ENCODE measurements at regions not wholly inside any gene's neighbourhood (a gene's known extent, or its start where the extent isn't known, plus 50 kb on each side); places are given as distances from the start of the nearest gene placed in this dataset.

DNA sequence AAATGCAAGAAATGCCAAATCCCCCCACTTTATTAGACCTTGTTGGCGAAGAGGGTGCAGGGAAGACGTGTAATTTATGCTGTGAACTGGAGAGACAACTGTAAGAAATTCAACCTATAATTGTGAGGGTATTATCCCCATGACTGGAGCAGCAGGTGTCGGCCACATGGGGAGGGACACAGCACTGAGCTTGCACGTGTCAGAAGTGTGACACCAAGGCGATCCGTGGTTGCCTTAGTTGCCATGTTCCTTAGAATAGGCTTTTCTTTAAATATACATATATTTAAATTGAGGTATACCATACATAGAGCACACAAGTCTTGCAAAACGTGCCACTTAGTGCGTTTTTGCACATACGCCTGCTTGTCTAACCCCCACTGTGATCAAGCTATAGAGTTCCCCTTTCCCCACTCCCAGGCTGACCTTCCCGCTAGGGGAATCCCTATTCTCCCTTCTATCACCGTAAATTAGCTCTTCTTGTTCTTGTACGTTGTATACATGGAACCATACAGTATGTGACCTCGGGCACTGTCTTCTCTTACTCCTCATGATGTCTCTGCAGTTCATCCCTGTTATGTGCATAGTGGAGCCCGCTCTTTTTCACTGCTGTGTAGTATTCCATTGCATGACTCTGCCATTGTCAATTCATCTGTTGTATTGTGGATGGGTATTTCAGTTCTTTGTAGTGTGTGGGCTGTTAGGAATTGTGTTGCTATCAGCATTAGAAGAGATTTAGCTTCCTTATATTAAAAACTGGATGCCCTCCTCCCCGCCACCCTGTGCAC, 81.6 kb upstream of the PMEPA1 start:
- no peaks in the 10 kb centered on the region for H3K27me3 Mint-ChIP-seq

DNA sequence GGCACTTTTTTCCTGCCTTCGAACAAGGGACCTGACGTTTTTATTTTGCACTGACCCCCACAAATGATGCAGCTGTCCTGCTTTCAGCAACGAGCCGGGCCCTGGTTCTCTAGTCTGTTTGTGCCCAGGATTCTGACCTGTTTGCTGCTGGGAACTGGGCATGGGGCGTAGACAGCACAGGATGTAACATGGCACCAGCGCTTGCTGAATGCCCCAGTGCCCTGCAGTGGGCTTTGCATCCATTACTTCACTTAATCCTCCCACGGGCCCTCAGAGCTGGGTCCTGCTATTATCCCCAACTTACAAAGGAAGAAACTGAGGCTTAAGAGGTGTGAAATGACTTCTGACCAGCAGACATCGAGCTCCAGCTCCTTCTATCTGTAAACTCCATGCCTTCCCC, 80.4 kb upstream of the PMEPA1 start:
- CTCF ChIA-PET: no interaction called here
- no peaks in the 10 kb centered on the region for H3K36me3 Mint-ChIP-seq
- H3K4me3 Mint-ChIP-seq: no peak overlapping the region
- H3K9me3 Mint-ChIP-seq: no peaks in the 10 kb centered on the region
- no peaks in the 10 kb centered on the region for H3K27me3 Mint-ChIP-seq
- H3K4me1 Mint-ChIP-seq: no peaks in the 10 kb centered on the region
- H3K27ac Mint-ChIP-seq: no peak overlapping the region
- no peak for DNase-seq

More for the DNA sequence above, 81.6 kb upstream of the PMEPA1 start:
- DNase-seq: no peak
- Mint-ChIP-seq H3K36me3 (no peaks in the 10 kb centered on the region), H3K4me3 (no peak overlapping the region), H3K9me3 (no peaks in the 10 kb centered on the region), H3K4me1 (no peaks in the 10 kb centered on the region), H3K27ac (no peak overlapping the region)
- CTCF ChIA-PET: no interaction called here

DNA sequence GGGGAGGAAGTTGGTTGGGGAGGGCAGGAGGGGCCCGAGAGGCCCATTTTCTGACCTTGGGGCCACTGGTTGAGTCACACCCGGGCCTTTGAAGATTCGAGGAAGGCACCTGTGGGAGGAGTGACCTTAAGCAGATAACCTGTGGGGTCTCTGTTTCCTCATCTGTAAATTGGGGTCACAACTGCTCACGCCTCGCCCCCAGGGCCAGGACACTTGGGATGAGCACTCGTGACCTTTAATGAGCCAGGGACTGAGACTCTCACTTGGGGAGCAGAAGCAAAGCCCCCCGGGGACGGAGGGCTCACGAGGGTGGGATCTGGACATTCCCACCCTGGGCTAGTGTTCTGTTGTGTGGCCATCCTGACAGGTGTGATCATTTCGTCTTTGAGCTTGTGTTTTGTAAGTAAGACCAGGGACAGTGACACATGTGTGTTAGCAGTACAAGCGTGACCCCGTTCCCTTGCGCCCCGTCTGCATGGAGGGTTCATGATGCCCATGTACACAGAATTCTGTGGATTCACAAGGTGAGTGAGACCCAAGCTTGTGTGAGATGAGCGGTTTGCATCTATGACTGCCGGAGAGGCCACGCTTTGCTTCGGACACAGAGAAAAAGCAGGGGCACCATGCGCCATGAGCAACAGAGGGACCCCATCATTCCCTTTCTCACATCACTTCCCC, 79.3 kb upstream of the PMEPA1 start:
- Mint-ChIP-seq H3K9me3 (no peaks in the 10 kb centered on the region), H3K27ac (no peak overlapping the region), H3K27me3 (no peaks in the 10 kb centered on the region), H3K4me3 (no peak overlapping the region), H3K4me1 (no peaks in the 10 kb centered on the region), H3K36me3 (no peaks in the 10 kb centered on the region)
- DNase-seq: no peak
- CTCF ChIA-PET: no interaction called here

DNA sequence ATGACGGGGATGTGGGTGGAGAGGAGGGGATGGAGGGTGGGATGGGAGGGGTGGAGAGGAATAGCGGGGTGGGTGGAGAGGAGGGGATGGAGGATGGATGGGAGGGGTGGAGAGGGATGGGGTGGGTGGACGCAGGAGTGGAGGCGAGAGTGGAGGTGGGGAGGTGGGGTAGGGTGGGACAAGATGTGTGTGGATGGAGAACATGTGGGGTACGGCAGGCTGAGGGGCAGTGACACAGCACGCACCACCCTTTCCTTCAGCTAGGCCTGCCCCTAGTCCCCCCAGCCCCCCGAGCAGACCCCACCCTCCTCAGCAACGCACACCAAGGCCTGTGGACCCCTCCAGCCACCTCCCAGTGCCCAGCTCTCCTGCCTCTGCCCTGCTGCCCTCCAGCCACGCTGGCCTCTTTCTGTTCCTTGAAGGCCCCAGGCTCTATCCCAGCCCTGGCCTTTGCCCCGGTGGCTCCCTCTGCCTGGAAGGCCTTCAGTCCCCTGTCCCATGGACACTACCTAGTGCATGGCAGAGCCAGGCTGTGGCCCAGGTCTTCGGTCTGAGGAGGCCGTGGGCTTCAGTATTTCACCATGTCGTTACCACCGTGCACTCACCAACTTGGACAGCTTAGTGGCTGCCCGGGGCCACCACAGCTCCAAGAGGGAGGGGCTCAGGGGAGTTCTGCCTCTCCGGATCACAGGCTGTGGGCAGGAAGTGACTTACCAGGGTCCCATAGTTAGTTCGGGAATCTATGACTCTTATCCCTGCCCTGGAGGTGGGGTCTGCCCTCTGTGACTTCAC, 78.4 kb upstream of the PMEPA1 start:
- CTCF ChIA-PET: no interaction called here
- Mint-ChIP-seq H3K27ac (peak overlapping the region; percentile 9), H3K4me3 (no peak overlapping the region), H3K27me3 (no peaks in the 10 kb centered on the region), H3K4me1 (no peaks in the 10 kb centered on the region), H3K9me3 (no peaks in the 10 kb centered on the region), H3K36me3 (no peaks in the 10 kb centered on the region)
- no peak for DNase-seq

DNA sequence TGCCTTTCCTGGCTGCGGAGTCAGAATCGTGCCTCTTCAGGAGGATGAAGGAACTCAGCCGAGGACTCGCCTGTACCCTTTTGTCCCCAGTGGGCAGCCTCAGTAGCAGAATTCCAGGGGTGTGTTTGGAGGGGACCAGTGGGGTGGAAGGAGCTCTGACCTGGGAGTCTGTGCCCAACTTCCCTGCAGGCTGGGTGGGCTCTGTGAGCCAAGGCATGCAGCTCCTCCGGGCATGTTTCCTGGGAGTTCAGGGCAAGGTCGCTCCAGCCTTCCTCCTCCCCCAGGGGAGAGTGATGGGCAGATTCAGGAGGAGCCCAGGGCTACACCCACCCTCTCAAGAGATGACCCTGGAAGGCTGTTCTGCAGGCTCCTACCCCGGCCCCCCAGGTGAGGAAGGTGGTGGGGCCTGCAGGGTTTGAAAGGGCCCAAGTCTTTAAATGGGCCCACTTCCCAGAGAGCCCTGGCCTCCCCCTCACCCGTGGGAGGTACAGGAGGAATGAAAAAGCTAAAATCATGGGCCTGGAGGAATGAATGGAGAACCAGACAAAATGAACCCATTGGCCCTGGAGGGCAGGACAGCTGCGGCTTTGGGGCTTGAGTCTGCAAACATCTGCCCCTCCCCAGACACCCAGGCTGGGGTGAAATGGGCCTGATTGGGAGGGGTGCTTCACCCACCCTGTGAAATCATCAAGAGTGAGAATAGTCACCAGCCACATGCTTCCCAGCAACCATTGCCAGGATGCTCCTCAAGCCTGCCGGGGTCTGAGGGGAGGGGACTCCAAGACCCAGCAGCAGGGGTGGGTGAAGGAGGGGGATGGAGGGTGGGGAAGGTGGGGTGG, 77.6 kb upstream of the PMEPA1 start:
- H3K36me3 Mint-ChIP-seq: no peaks in the 10 kb centered on the region
- no peaks in the 10 kb centered on the region for H3K27me3 Mint-ChIP-seq
- no peaks in the 10 kb centered on the region for H3K9me3 Mint-ChIP-seq
- DNase-seq: no peak
- no peaks in the 10 kb centered on the region for H3K4me1 Mint-ChIP-seq
- CTCF ChIA-PET: no interaction called here
- no peak overlapping the region for H3K4me3 Mint-ChIP-seq
- H3K27ac Mint-ChIP-seq: no peak overlapping the region

DNA sequence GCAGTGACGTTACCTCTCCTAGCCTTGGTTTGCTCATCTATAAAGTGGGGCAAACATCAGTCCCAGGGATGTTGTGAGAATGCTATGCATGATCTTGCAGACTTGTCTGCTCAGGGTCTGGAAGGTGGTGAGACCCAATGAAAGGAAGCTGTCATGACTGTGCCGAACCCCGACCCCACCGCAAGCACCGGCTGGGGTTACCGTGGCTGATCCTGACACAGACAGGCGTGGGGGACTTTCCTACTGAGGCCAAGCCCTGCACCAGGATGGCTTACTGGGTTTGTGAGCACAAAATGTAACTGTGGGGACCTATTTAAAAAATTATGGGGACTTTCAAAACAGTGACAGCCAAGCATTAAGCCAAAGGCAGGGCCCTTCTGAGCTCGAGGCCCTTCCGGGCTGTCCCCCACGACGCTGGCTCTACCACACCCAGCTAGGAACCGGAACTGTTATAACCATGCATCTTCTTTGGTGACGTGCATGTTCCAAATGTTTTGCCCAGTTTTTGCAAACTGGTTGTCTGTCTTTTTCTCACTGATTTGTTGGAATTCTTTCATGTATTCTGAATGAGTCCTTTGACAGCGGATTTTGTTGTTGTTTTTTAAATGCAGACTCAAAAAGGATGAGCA, 76.6 kb upstream of the PMEPA1 start:
- no peak for DNase-seq
- Mint-ChIP-seq H3K9me3 (no peaks in the 10 kb centered on the region), H3K27ac (no peak overlapping the region), H3K27me3 (no peaks in the 10 kb centered on the region), H3K4me3 (no peak overlapping the region), H3K4me1 (no peaks in the 10 kb centered on the region), H3K36me3 (no peaks in the 10 kb centered on the region)
- CTCF ChIA-PET: no interaction called here

DNA sequence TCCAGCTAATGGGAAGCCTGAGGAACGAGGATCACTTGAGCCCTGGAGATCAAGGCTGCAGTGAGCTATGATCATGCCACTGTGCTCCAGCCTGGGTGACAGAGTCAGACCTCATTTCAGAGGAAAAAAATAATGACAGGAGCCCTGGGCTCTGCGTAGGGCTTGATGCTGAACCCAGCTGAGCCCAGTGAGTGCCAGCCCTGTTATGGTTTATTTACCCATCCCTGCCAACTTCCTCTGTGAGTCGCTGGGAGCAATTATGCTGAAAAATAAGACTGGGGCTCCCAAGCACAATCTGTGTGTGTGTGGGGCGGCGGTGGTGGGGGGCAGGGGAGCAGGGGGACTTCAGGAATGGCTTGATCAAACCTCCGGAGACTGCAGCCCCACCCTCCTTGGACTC, 75.9 kb upstream of the PMEPA1 start:
- DNase-seq: no peak
- CTCF ChIA-PET: no interaction called here
- no peak overlapping the region for H3K4me3 Mint-ChIP-seq

DNA sequence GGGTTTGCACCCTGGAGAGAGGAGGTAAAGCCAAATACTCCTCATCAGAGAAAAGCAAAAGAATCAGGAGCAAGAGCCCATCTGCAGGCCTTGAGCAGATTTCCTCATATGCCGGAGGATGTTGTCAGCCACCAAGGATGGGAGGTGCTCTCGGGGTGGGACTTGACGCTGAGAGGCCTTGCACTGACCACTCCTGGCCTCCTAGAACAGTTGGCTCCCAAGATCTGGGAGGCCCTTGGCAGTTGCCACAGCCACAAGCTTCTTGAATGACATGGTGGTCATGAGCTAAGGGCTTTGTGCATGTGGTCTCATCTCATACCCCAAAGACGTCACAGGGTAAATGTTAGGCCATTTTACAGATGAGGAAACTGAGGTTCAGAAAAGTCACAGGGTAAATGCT, 75.2 kb upstream of the PMEPA1 start:
- no peaks in the 10 kb centered on the region for H3K36me3 Mint-ChIP-seq
- CTCF ChIA-PET: no interaction called here
- H3K4me3 Mint-ChIP-seq: no peak overlapping the region
- no peaks in the 10 kb centered on the region for H3K27me3 Mint-ChIP-seq
- no peaks in the 10 kb centered on the region for H3K9me3 Mint-ChIP-seq
- no peak for DNase-seq
- H3K4me1 Mint-ChIP-seq: no peaks in the 10 kb centered on the region
- no peak overlapping the region for H3K27ac Mint-ChIP-seq

More for the DNA sequence above, 75.9 kb upstream of the PMEPA1 start:
- Mint-ChIP-seq H3K27ac (no peak overlapping the region), H3K9me3 (no peaks in the 10 kb centered on the region), H3K4me1 (no peaks in the 10 kb centered on the region), H3K27me3 (no peaks in the 10 kb centered on the region), H3K36me3 (no peaks in the 10 kb centered on the region)

DNA sequence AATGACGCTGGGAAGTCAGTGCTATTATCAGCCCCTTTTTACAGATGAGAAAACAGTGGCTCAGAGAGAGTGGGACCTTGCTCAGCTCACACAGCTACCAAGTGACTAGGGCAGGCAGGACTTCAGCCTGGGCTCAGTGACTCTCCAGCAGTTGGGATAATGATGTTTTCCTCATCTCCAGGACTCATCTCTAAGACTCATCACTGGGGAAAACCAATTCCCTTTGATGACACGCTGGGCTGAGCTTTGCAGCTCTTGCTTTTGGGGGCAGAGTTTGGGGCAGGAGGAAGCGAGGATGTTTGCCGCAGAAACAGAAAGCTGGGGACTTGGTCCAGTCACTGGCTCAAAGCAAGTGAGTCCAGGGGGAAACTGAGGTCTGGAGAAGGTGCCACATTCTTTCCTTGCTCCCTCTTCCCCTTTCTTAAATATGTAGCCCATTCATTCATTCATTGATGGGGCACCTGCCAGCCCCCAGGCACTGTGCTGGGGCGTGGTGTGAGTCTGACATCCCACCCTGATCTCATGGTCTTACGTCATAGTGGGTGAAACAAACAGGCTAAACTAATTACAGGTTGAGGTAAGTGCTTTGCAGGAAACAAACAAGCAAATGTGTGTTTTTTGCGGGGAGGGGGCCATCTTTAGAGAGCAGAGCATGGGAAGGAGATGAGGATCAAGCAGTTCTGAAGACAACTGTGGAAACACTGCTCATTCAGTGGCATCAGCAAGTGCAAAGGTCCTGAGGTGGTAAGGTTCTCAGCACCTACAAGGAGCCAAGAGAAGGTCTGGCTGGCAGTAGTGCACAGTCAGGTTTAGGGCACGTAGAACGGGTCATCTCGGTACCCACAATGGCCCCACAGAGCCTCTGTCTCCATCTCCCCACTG, 74.4 kb upstream of the PMEPA1 start:
- Mint-ChIP-seq H3K4me1 (no peaks in the 10 kb centered on the region), H3K36me3 (no peaks in the 10 kb centered on the region), H3K27ac (no peak overlapping the region), H3K4me3 (no peak overlapping the region), H3K9me3 (no peaks in the 10 kb centered on the region), H3K27me3 (no peaks in the 10 kb centered on the region)
- CTCF ChIA-PET: no interaction called here
- DNase-seq: no peak

DNA sequence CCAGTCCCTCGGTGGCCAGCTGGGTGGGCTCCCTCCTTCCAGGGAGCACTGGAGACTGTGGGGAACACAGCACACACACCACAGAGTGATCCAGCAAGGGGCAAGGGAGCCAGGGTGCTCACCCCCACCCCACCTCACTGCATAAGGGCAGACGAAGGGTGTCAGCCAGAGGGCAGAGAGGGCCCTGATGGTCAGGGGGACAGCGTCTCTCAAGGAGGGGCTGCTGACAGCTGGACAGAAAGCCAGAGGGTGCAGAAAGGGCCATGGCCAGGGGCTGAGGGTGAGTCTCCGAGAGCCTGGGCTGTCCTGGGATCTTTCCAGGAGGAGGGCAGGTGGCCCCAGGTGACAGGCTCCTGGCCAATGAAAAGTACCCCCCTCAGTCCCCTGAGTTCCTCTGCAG, 73.4 kb upstream of the PMEPA1 start:
- no peaks in the 10 kb centered on the region for H3K4me1 Mint-ChIP-seq
- CTCF ChIA-PET: no interaction called here
- no peak overlapping the region for H3K4me3 Mint-ChIP-seq

DNA sequence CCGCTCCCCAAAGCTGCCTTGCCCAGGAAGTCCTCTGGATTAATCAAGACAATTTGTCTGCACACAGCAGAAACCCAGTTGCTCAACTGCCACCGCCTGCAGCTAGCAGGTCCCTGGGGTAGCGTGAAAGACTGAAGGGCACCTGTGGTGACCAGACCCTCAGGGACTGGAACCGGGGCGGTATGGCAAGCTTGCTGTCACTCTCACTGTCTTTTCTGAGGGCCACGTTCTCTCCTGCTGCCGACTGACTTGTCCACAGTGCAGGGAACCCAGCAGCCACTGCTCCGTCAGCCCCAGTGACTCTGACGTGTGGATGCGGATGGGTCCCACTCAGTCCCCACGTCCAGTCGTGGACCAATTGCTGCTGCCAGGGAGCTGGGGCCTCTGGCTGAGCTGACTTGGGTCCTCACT, 72.8 kb upstream of the PMEPA1 start:
- Mint-ChIP-seq H3K36me3 (no peaks in the 10 kb centered on the region), H3K4me3 (no peak overlapping the region), H3K4me1 (no peaks in the 10 kb centered on the region), H3K27ac (no peak overlapping the region), H3K27me3 (no peaks in the 10 kb centered on the region), H3K9me3 (no peaks in the 10 kb centered on the region)
- DNase-seq: no peak
- CTCF ChIA-PET: no interaction called here

More for the DNA sequence above, 73.4 kb upstream of the PMEPA1 start:
- DNase-seq: no peak
- no peaks in the 10 kb centered on the region for H3K36me3 Mint-ChIP-seq
- H3K27me3 Mint-ChIP-seq: no peaks in the 10 kb centered on the region
- H3K9me3 Mint-ChIP-seq: no peaks in the 10 kb centered on the region
- H3K27ac Mint-ChIP-seq: no peak overlapping the region

DNA sequence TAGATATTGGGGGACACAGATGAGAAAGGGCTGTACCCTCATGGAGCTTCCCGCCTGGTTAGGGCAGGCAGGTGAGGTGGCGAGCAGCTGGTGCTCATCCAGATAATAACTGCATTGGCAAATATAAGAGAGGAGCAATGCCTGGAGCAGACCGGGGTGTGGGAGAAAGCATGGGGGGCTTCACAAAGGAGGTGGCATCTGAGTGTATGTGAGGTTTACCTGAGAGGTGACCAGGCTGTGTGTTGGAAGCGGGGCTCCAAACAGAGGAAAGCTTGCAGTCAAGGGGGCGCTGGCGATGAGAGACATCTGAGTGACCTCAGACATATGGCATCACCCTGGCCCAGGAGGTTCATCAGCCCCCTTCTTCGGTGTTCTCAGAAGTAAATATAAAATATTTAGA, 72.1 kb upstream of the PMEPA1 start:
- H3K27me3 Mint-ChIP-seq: no peaks in the 10 kb centered on the region
- no peaks in the 10 kb centered on the region for H3K4me1 Mint-ChIP-seq
- H3K36me3 Mint-ChIP-seq: no peaks in the 10 kb centered on the region
- no peak overlapping the region for H3K27ac Mint-ChIP-seq
- CTCF ChIA-PET: no interaction called here
- no peak for DNase-seq
- H3K4me3 Mint-ChIP-seq: no peak overlapping the region
- H3K9me3 Mint-ChIP-seq: no peaks in the 10 kb centered on the region

DNA sequence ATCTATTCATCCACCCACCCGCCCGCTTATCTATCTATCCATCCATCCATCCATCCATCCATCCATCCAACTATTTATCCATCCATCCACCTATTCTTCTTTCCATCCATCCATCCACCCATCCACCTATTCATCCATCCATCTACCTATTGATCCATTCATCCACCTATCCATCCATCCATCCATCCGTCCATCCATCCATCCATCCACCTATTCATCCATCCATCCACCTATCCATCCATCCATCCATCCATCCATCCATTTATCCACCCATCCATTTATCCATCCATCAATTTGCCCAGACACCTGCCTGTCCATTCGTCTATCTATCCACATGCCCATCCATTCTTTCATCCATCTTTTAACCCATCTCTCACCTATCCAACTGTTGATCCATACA, 71.1 kb upstream of the PMEPA1 start:
- no peak for DNase-seq
- Mint-ChIP-seq H3K4me1 (no peaks in the 10 kb centered on the region), H3K36me3 (no peaks in the 10 kb centered on the region), H3K27me3 (no peaks in the 10 kb centered on the region), H3K9me3 (no peaks in the 10 kb centered on the region), H3K27ac (no peak overlapping the region), H3K4me3 (no peak overlapping the region)
- CTCF ChIA-PET: no interaction called here
